ENCODE measurements at regions not wholly inside any gene's neighbourhood (a gene's known extent, or its start where the extent isn't known, plus 50 kb on each side); places are given as distances from the start of the nearest gene placed in this dataset.
A peak's percentile ranks its signal among the peaks of the same experiment; 100 is the strongest.
"Not testable (repeated sequence)": the region's sequence is repeated elsewhere in the genome, so short reads cannot be mapped to it uniquely, and the experiment has no call there.

DNA sequence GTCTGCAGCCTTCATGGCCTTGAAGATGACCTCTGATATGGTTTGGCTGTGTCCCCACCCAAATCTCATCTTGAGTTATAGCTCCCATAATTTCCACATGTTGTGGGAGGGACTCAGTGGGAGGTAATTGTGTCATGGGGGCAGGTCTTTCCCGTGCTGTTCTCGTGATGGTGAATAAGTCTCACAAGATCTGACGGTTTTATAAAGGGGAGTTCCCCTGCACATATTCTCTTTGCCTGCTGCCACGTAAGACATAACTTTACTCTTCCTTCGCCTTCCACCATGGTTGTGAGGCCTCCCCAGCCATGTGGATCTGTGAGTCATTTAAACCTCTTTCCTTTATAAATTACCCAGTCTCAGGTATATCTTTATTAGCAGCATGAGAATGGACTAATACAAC lies 102.6 kb downstream of the C17orf67 start:
- DNase-seq; H3K36me3 Mint-ChIP-seq; H3K9me3 Mint-ChIP-seq; H3K4me3 Mint-ChIP-seq; ATAC-seq (ENCODE audit: low read depth in 2 of 2); H3K27ac Mint-ChIP-seq; H3K4me1 Mint-ChIP-seq: not testable (repeated sequence)
- H3K27me3 Mint-ChIP-seq = peaks cover 5 to 15% (median 8%) of the 10 kb centered on the region in 3 donors

DNA sequence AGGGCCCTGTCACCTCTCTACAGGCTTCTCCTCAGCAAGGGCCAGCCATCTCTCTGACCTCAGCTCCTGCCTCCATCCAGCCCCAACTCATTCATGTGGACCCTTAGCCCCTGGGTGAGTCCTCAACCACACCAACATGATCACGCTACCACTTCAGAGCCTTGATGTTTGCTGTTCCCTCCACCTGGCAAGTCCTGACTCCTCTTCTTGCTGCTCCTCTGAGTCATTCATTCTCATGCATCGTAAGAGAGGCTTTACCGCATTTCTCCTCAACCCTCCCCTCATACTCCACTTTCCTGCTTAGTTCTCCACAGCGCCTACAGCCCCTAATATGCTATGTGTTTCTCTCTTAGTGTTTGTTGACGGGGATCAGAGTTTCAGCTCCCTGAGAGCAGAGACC lies 99.9 kb downstream of the C17orf67 start:
- Mint-ChIP-seq H3K27me3 (peaks cover 0 to 15% (median 5%) of the 10 kb centered on the region in 3 donors), H3K9me3 (no peaks in the 10 kb centered on the region), H3K27ac (peak overlapping the region in 1 of 6 donors; percentile 12), H3K4me3 (no peak overlapping the region), H3K4me1 (no peaks in the 10 kb centered on the region), H3K36me3 (no peaks in the 10 kb centered on the region)
- DNase-seq = no peak
- ATAC-seq (ENCODE audit: low read depth in 2 of 2) = no peak

DNA sequence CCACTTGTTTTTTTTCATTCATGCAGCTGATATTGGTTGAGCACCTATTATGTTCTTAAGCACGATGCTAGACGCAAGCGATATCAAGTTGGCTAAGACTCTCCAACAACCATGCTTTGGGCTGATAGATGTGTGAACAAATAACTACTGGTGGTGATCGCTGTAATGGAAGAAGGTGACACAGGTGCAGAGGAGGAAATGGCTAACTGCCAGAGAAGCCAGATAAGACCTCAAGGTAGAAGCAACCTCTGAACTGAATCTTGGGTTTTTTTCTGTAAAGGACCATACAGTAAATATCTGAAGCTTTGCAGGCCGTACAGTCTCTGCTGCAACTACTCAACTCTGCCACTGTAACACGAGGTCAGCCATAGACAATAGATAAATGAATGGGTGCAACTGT lies 97.9 kb downstream of the C17orf67 start:
- ATAC-seq (ENCODE audit: low read depth in 2 of 2) (no peak), DNase-seq (no peak)
- peaks cover 0 to 19% (median 5%) of the 10 kb centered on the region in 3 donors for H3K27me3 Mint-ChIP-seq
- H3K36me3 Mint-ChIP-seq = no peaks in the 10 kb centered on the region
- H3K4me3 Mint-ChIP-seq = no peak overlapping the region
- no peaks in the 10 kb centered on the region for H3K9me3 Mint-ChIP-seq
- no peak overlapping the region for H3K27ac Mint-ChIP-seq
- no peaks in the 10 kb centered on the region for H3K4me1 Mint-ChIP-seq

DNA sequence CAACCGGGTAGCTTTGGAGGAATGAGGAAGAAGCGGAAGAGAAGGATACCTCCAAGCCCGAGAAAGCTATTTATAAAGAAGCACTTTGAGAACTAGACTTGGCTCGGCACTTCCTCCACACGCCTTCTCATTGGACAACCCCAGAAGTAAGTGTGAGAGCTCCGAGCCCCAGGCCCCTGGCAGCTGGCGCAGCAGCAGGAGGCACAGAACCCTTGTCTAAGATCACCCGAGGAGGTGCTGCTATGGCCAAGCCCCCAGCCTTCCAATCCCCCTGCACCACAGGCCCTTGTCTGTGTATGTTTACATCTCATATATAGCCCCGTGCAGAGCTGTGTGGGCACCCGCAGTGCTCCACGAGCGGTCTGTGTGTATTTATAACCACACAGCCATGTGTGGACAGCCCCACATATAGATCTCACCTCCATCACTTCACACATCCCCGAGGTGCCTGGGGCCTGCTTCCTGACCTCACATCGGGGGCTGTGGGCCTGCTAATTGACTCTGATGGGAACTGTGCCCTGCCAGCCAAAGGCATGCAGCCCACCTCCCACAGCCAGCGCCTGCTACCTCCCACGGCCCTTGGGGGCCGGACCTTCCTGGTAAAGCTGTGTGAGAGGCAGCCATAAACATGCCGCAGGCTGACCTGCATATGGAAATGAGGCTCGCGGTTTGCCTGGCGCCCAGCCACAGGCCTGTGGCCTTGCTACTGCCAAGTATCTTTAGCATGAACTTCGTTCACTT lies 96.1 kb downstream of the C17orf67 start:
- Mint-ChIP-seq H3K27me3 (peaks cover 5 to 8% (median 8%) of the 10 kb centered on the region in 3 donors), H3K9me3 (no peaks in the 10 kb centered on the region), H3K27ac (no peak overlapping the region), H3K4me1 (no peaks in the 10 kb centered on the region), H3K36me3 (no peaks in the 10 kb centered on the region), H3K4me3 (no peak overlapping the region)
- no peak for ATAC-seq (ENCODE audit: low read depth in 2 of 2)
- DNase-seq = no peak

DNA sequence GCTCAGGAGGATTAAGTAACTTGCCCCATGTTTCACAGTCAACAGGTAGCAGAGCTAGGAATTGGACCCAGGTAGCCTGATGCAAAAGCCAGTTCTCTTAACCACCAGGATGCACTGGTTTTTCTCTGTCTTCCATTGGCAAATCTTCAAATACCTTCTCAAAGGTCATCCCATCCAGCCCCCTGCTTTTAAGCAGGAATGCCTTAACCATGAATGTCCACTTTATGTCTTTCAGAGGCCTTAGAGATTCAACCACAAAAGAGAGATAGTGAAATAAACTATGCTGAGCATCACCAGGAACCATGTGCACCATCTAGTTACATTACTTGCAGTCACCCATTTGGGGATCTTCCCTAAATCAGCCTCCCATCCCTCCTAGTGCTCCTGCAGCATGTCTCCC lies 94.3 kb downstream of the C17orf67 start:
- Mint-ChIP-seq H3K36me3 (no peaks in the 10 kb centered on the region), H3K9me3 (no peaks in the 10 kb centered on the region), H3K4me1 (no peaks in the 10 kb centered on the region), H3K27ac (no peak overlapping the region), H3K4me3 (no peak overlapping the region), H3K27me3 (peaks cover 5 to 8% (median 8%) of the 10 kb centered on the region in 3 donors)
- DNase-seq (no peak), ATAC-seq (ENCODE audit: low read depth in 2 of 2) (no peak)

DNA sequence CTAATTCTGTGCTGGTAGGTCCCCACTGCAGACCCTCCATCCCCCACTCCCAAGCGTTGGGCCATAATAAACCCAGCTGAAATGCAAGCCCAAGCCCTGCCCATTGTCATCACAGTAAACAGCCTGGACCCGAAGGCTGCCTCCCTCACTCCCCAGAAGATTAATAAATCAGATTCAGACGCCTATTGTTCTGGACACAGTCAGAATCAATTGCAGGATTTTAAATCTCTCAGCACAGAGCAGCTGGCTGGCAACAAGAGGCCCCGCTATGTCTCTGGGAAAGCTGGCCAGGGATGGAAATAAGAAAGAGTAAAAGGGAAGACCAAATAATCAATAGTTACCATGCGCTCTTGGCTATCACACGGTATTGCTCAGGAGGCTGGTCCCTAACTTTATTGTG lies 93.9 kb downstream of the C17orf67 start:
- H3K27ac Mint-ChIP-seq = no peak overlapping the region
- no peaks in the 10 kb centered on the region for H3K36me3 Mint-ChIP-seq
- DNase-seq = no peak
- no peak overlapping the region for H3K4me3 Mint-ChIP-seq
- no peaks in the 10 kb centered on the region for H3K9me3 Mint-ChIP-seq
- H3K27me3 Mint-ChIP-seq = peaks cover 5 to 8% (median 8%) of the 10 kb centered on the region in 3 donors
- H3K4me1 Mint-ChIP-seq = no peaks in the 10 kb centered on the region
- ATAC-seq (ENCODE audit: low read depth in 2 of 2) = no peak

DNA sequence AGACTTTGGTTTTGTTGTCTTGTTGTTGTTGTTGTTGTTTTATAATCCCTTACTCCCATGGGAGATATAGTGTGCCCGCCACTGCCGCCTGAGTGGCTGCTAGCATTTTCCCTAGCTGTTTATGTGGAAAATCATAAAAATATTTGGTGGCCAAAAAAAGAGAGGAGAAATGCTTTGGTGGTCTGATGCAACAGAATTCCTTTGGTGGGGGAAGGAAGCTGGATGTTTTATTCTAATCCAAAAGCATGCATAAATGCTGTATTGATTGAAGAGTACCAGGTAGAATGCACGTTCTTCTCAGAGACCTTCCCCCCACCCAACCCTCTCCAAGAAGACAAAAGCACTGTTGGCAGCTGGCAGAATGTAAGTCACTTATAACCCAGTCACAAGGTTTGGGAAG lies 93.2 kb downstream of the C17orf67 start:
- Mint-ChIP-seq H3K4me1 (no peaks in the 10 kb centered on the region), H3K9me3 (no peaks in the 10 kb centered on the region), H3K36me3 (no peaks in the 10 kb centered on the region), H3K27me3 (peaks cover 5 to 8% (median 8%) of the 10 kb centered on the region in 3 donors), H3K27ac (no peak overlapping the region), H3K4me3 (no peak overlapping the region)
- no peak for ATAC-seq (ENCODE audit: low read depth in 2 of 2)
- DNase-seq = no peak

All from naive B cell (primary cell).